ENCODE measurements at regions not wholly inside any gene's neighbourhood (a gene's known extent, or its start where the extent isn't known, plus 50 kb on each side); places are given as distances from the start of the nearest gene placed in this dataset.

DNA sequence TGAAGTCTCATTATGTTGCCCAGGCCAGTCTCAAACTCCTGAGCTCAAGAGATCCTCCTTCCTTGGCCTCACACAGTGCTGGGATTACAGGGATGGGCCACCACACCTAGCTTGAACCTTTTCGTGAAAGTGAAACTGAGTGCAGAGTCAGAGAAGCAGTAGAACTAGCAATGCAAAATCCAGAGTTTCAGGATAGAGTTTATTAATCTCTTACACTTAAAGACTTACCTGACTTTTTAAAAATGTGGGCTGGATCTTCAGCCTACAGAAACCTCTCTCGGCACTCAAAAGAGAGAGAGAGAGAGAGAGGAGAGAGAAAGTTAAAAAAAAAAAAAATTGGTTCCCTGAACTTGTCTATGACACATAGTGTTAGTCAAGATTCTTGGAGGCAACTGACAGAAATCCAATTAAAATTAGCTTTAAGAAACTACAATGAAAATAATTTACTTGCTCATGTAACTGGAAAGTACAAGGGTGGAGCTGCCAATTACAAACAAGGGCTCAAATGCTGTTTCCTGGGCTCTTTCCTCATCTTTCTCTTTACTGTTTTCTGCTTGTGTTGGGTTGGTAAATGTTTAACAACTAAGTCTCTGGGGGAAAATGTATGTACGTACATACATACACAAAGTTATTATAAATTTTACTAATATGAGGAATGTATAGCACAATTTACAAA lies 98.1 kb upstream of the CERS6 start:
- H3K9me3 ChIP-seq (ENCODE audit: control insufficient read depth in 1 of 2, low read length in 2 of 2), result no peaks in the 10 kb centered on the region
- no peaks in the 10 kb centered on the region for H3K36me3 ChIP-seq (ENCODE audit: control insufficient read depth in 1 of 2, insufficient read depth in 2 of 2, low read length in 2 of 2)
- no peak overlapping the region for H3K27ac ChIP-seq (ENCODE audit: low read length)
- H3K4me3 ChIP-seq (ENCODE audit: low read depth in 1 of 2, low read length in 2 of 2), result no peak overlapping the region
- H3K27me3 ChIP-seq (ENCODE audit: low read depth, low read length), result no peaks in the 10 kb centered on the region
- no peaks in the 10 kb centered on the region for H3K4me1 ChIP-seq (ENCODE audit: control insufficient read depth in 1 of 2, insufficient read depth in 2 of 2, low read length in 2 of 2)

DNA sequence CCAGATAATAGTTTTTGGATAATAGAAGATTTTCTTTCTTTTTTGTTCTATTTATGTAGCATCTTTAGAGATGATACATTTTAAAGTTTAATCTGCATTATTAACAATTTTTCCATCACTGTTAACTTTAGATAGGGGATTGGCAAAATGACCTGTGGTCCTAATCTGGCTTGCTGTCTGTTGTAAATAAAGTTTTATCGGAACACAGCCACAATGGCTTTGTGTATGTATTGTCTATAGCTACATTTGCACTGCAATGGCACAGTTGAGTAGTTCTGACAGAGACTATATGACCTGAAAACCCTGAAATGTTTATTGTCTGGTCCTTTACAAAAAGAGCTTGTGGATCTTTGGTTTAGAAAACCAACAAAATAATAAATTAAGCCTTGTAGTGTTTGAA lies 97.0 kb upstream of the CERS6 start:
- no peaks in the 10 kb centered on the region for H3K27me3 ChIP-seq (ENCODE audit: low read depth, low read length)
- H3K36me3 ChIP-seq (ENCODE audit: control insufficient read depth in 1 of 2, insufficient read depth in 2 of 2, low read length in 2 of 2), result no peaks in the 10 kb centered on the region
- H3K27ac ChIP-seq (ENCODE audit: low read length), result no peak overlapping the region
- H3K4me3 ChIP-seq (ENCODE audit: low read depth in 1 of 2, low read length in 2 of 2), result no peak overlapping the region
- no peaks in the 10 kb centered on the region for H3K4me1 ChIP-seq (ENCODE audit: control insufficient read depth in 1 of 2, insufficient read depth in 2 of 2, low read length in 2 of 2)
- H3K9me3 ChIP-seq (ENCODE audit: control insufficient read depth in 1 of 2, low read length in 2 of 2), result no peaks in the 10 kb centered on the region

DNA sequence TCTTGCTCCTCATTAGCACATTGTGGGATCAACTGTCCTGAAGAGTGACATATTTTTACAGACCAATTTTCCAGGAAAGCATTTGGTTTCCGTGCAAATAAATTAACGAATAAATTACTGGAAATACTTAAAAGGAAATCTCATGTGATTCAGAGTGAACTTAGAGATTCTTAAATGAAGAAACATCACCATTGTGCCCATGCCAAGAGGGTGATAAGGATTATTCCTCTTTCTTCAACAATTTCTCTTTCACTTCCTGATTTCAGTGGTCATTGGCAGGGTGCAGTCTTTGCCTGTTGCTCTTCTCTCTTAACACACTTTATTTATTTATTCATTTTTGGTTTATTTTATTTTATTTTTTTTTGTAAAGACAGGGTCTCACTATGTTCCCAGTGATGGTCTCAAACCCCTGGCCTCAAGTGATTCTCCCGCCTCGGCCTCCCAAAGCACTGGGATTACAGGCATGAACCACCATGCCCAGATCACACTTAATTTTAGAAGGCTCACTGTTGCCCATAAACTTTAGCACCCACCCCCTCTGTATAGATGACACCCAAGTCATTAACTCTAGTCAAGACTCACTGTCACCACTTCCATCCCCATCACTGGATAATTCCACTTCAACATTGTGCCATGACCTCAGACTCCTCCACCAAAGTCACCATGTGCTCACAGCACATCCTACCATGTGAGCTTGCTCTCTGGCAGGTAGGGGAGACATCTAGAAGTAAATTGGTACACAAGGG lies 92.6 kb upstream of the CERS6 start:
- Histone ChIP-seq H3K9me3 (ENCODE audit: control insufficient read depth in 1 of 2, low read length in 2 of 2) (no peaks in the 10 kb centered on the region), H3K36me3 (ENCODE audit: control insufficient read depth in 1 of 2, insufficient read depth in 2 of 2, low read length in 2 of 2) (no peaks in the 10 kb centered on the region), H3K4me3 (ENCODE audit: low read depth in 1 of 2, low read length in 2 of 2) (no peak overlapping the region), H3K4me1 (ENCODE audit: control insufficient read depth in 1 of 2, insufficient read depth in 2 of 2, low read length in 2 of 2) (no peaks in the 10 kb centered on the region), H3K27ac (ENCODE audit: low read length) (no peak overlapping the region), H3K27me3 (ENCODE audit: low read depth, low read length) (no peaks in the 10 kb centered on the region)

DNA sequence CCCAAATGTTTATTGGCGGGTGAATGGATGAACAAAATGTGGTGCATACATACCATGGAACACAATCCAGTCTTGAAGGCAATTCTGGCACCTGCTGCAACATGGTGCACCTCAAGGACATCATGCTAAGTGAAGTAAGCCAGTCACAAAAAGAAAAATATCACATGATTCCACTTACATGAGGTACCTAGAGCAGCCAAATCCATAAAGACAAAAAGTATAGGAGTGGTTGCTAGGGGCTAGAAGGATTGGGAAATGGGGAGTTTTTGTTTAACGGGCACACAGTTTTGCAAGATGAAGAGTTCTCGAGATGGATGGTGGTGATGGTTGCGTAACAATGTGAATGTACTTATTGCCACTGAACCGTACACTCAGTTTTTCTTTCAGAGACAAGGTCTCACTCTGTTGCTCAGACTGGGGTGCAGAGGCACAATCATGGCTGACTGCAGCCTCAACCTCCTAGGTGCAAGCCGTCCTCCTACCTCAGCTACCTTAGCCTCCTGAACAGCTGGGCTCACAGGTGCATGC lies 90.9 kb upstream of the CERS6 start:
- Histone ChIP-seq H3K4me1 (ENCODE audit: control insufficient read depth in 1 of 2, insufficient read depth in 2 of 2, low read length in 2 of 2) (no peaks in the 10 kb centered on the region), H3K27me3 (ENCODE audit: low read depth, low read length) (no peaks in the 10 kb centered on the region), H3K36me3 (ENCODE audit: control insufficient read depth in 1 of 2, insufficient read depth in 2 of 2, low read length in 2 of 2) (no peaks in the 10 kb centered on the region), H3K4me3 (ENCODE audit: low read depth in 1 of 2, low read length in 2 of 2) (no peak overlapping the region), H3K27ac (ENCODE audit: low read length) (no peak overlapping the region), H3K9me3 (ENCODE audit: control insufficient read depth in 1 of 2, low read length in 2 of 2) (no peaks in the 10 kb centered on the region)

DNA sequence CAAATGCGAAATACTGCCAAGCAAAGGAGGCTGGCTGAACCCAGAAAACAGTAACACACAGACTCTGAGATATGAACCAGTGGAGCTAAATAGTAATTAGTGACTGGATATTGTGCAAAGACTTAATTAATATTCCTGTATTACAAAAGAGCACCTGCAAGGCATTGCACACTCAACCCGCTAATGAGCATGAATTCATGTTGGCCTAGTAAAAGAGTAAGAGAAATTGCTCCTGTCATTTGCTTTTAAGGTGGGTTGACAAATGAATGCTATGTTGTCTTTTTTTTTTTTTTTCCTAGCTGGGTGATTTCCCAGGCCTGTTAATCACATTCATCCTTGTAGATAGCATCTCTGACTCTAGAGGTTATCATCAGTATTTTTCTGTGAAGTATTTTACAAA lies 87.0 kb upstream of the CERS6 start:
- H3K27me3 ChIP-seq (ENCODE audit: low read depth, low read length), result no peaks in the 10 kb centered on the region
- no peak overlapping the region for H3K4me3 ChIP-seq (ENCODE audit: low read depth in 1 of 2, low read length in 2 of 2)
- H3K27ac ChIP-seq (ENCODE audit: low read length), result no peak overlapping the region

DNA sequence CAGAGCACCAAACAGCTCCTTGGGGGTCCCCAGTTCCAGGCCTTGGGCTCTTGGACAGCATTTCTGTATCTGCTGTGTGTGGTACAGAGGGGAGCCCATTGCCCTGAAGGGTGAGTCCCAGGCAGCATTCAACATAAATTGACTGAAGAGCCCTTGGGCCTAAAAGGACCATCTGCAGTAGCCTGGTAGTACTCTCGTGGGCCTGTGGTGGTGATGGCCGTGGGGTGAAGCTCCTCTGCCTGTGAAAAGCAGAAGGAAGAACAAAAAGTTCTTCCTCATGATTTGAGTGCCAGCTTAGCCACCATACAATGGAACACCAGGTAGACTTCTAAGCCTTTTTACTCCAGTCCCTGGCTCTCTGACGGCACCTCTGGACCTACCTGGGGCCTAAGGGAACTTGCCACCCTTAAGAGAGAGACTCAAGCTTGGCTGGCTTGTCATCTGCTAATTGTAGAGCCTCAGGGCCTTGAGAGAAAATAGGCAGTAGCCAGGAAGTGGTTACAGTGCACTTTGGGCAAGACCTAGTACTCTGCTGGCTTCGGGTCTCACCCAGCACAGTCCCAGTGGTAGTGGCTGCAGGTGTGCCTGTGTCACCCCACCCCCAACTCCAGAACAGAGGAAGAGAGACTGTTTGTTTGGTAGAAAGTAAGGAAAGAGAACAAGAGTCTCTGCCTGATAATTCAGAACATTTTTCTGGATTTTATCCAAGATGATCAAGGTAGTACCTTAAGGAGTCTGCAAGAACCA lies 84.6 kb upstream of the CERS6 start:
- no peak overlapping the region for H3K27ac ChIP-seq (ENCODE audit: low read length)
- no peaks in the 10 kb centered on the region for H3K27me3 ChIP-seq (ENCODE audit: low read depth, low read length)
- no peaks in the 10 kb centered on the region for H3K9me3 ChIP-seq (ENCODE audit: control insufficient read depth in 1 of 2, low read length in 2 of 2)
- no peaks in the 10 kb centered on the region for H3K36me3 ChIP-seq (ENCODE audit: control insufficient read depth in 1 of 2, insufficient read depth in 2 of 2, low read length in 2 of 2)
- H3K4me3 ChIP-seq (ENCODE audit: low read depth in 1 of 2, low read length in 2 of 2), result no peak overlapping the region
- H3K4me1 ChIP-seq (ENCODE audit: control insufficient read depth in 1 of 2, insufficient read depth in 2 of 2, low read length in 2 of 2), result no peaks in the 10 kb centered on the region

More for the DNA sequence above, 87.0 kb upstream of the CERS6 start:
- H3K4me1 ChIP-seq (ENCODE audit: control insufficient read depth in 1 of 2, insufficient read depth in 2 of 2, low read length in 2 of 2), result no peaks in the 10 kb centered on the region
- H3K36me3 ChIP-seq (ENCODE audit: control insufficient read depth in 1 of 2, insufficient read depth in 2 of 2, low read length in 2 of 2), result no peaks in the 10 kb centered on the region
- no peaks in the 10 kb centered on the region for H3K9me3 ChIP-seq (ENCODE audit: control insufficient read depth in 1 of 2, low read length in 2 of 2)

DNA sequence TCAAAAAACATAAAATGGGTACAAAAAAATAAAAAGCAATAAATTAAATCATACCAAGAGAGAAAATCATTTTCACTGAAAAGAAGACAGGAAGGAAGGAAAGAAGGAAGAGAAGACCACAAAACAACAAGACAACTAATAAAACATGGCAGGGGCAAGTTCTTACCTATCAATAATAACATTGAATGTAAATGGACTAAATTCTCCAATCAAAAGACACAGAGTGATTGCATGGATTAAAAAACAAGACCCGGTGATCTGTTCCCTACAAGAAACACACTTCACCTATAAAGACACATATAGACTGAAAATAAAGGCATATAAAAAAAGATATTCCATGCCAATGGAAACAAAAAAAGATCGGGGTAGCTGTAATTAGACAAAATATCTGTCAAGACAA lies 82.6 kb upstream of the CERS6 start:
- no peaks in the 10 kb centered on the region for H3K27me3 ChIP-seq (ENCODE audit: low read depth, low read length)
- no peaks in the 10 kb centered on the region for H3K4me1 ChIP-seq (ENCODE audit: control insufficient read depth in 1 of 2, insufficient read depth in 2 of 2, low read length in 2 of 2)
- H3K36me3 ChIP-seq (ENCODE audit: control insufficient read depth in 1 of 2, insufficient read depth in 2 of 2, low read length in 2 of 2), result no peaks in the 10 kb centered on the region
- no peak overlapping the region for H3K27ac ChIP-seq (ENCODE audit: low read length)
- H3K9me3 ChIP-seq (ENCODE audit: control insufficient read depth in 1 of 2, low read length in 2 of 2), result peaks cover 0 to 2% of the 10 kb centered on the region in 2 donors
- H3K4me3 ChIP-seq (ENCODE audit: low read depth in 1 of 2, low read length in 2 of 2), result no peak overlapping the region

DNA sequence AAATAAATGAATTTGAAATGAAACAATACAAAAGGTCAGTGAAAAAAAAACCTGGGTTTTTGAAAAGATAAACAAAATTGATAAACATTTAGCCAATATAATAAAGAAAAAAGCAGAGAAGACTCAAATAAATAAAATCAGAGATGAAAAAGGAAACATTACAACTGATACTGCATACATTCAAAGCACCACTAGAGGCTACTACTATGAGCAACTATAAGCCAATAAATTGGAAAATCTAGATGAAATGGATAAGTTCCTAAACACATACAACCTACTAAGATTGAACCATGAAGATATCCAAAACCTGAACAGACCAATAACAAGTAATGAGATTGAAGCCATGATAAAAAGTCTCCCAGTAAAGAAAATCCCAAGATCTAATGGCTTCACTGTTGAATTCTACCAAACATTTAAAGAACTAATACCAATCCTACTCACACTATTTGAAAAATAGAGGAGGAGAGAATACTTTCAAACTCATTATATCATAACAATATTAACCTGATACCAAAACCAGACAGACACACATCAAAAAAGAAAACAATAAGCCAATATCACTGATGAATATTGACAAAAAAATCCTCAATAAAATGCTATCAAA lies 80.8 kb upstream of the CERS6 start:
- Histone ChIP-seq H3K9me3 (ENCODE audit: control insufficient read depth in 1 of 2, low read length in 2 of 2) (peaks cover 0 to 2% of the 10 kb centered on the region in 2 donors), H3K4me3 (ENCODE audit: low read depth in 1 of 2, low read length in 2 of 2) (no peak overlapping the region), H3K36me3 (ENCODE audit: control insufficient read depth in 1 of 2, insufficient read depth in 2 of 2, low read length in 2 of 2) (no peaks in the 10 kb centered on the region), H3K4me1 (ENCODE audit: control insufficient read depth in 1 of 2, insufficient read depth in 2 of 2, low read length in 2 of 2) (no peaks in the 10 kb centered on the region), H3K27me3 (ENCODE audit: low read depth, low read length) (no peaks in the 10 kb centered on the region), H3K27ac (ENCODE audit: low read length) (no peak overlapping the region)

DNA sequence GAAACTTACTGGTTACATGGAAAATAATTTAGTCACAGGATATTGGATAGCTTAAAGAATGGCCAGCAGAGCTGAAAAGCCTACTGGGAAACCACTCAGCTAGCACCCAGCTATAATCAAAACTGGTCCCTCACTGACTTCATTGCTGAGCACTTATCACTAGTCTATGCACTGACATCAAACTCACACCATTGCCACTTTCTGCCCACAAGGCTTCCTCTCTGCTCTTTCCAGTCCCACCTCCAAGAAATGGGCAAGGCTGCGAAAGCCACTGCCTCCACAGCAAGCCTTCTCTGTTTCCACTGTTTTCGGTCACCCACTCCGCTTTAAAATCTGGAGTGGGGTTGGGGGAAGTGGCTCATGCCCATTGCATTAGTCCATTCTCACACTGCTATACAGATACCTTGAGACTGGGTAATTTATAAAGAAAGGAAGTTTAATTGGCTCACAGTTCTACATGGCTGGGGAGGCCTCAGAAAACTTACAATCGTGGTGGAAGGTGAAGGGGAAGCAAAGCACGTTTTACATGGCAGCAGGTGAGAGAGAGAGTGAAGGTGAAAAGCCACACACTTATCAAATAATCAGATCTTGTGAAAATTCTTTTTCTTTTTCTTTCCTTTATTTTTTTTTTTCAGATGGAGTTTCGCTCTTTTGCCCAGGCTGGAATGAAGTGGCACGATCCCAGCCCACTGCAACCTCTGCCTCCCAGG lies 77.0 kb upstream of the CERS6 start:
- H3K27me3 ChIP-seq (ENCODE audit: low read depth, low read length), result no peaks in the 10 kb centered on the region
- no peaks in the 10 kb centered on the region for H3K36me3 ChIP-seq (ENCODE audit: control insufficient read depth in 1 of 2, insufficient read depth in 2 of 2, low read length in 2 of 2)
- peaks cover 0 to 2% of the 10 kb centered on the region in 2 donors for H3K9me3 ChIP-seq (ENCODE audit: control insufficient read depth in 1 of 2, low read length in 2 of 2)
- no peak overlapping the region for H3K4me3 ChIP-seq (ENCODE audit: low read depth in 1 of 2, low read length in 2 of 2)
- H3K27ac ChIP-seq (ENCODE audit: low read length), result no peak overlapping the region
- H3K4me1 ChIP-seq (ENCODE audit: control insufficient read depth in 1 of 2, insufficient read depth in 2 of 2, low read length in 2 of 2), result no peaks in the 10 kb centered on the region

DNA sequence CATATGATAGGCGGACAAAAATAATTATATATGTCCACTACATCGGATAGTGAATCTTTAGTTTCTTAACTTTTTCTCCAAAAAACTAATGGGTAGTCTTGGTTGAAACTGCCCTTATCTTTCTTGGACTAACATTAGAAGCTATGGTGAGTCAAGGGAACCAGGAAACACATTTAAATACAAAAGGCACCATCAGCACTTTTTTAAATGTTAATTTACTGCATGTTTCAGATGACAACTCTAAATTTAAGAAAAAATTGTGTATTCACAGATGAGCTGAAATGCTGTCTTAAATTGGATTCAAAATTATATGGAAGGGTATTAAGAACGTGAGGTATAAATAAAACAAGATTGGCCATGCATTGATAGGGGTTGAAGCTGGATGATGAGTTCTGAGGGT lies 75.6 kb upstream of the CERS6 start:
- Histone ChIP-seq H3K4me3 (ENCODE audit: low read depth in 1 of 2, low read length in 2 of 2) (no peak overlapping the region), H3K9me3 (ENCODE audit: control insufficient read depth in 1 of 2, low read length in 2 of 2) (peaks cover 0 to 2% of the 10 kb centered on the region in 2 donors), H3K36me3 (ENCODE audit: control insufficient read depth in 1 of 2, insufficient read depth in 2 of 2, low read length in 2 of 2) (no peaks in the 10 kb centered on the region), H3K27me3 (ENCODE audit: low read depth, low read length) (no peaks in the 10 kb centered on the region), H3K4me1 (ENCODE audit: control insufficient read depth in 1 of 2, insufficient read depth in 2 of 2, low read length in 2 of 2) (no peaks in the 10 kb centered on the region), H3K27ac (ENCODE audit: low read length) (no peak overlapping the region)
